Fibroblast of mammary gland (primary cell): ENCODE measurements at regions not wholly inside any gene's neighbourhood (a gene's known extent, or its start where the extent isn't known, plus 50 kb on each side); places are given as distances from the start of the nearest gene placed in this dataset.

ENCODE experiments used
- DNase-seq: peaks from one replicate; pipeline ENCODE4 v3.0.0-alpha.2; 2010; ENCODE audit warnings: low read depth
- H3K4me3 ChIP-seq: 2 replicates; pipeline ENCODE4 v1.5.1; 2011; ENCODE audit warnings: low read depth, mild to moderate bottlenecking, low read length, moderate library complexity; ENCODE audit not compliant: control insufficient read depth
- CTCF ChIP-seq: conservative IDR thresholded peaks from 2 replicates; pipeline ENCODE4 v1.5.1; 2011; ENCODE audit warnings: low read depth, low read length, inconsistent platforms; ENCODE audit not compliant: control insufficient read depth, insufficient read depth

GRCh38 chr10:130924138-130924819 lies 387.2 kb downstream of the TCERG1L start:
- no peak overlapping the region for H3K4me3 ChIP-seq
- no peak for DNase-seq
- TF ChIP-seq CTCF, result no peak

- DNase-seq, result no peak
- TF ChIP-seq CTCF, result no peak
- no peak overlapping the region for H3K4me3 ChIP-seq
These were observed 385.1 kb downstream of the TCERG1L start for GRCh38 chr10:130926442-130926841.

- no peak overlapping the region for H3K4me3 ChIP-seq
- no peak for DNase-seq
- TF ChIP-seq CTCF, result no peak
These were observed 384.4 kb downstream of the TCERG1L start for GRCh38 chr10:130927157-130927556.

- no peak for TF ChIP-seq CTCF
- H3K4me3 ChIP-seq, result no peak overlapping the region
- no peak for DNase-seq
These were observed 383.2 kb downstream of the TCERG1L start for GRCh38 chr10:130928306-130928705.

- DNase-seq, result no peak
- TF ChIP-seq CTCF, result no peak
- H3K4me3 ChIP-seq, result no peak overlapping the region
These were observed 381.8 kb downstream of the TCERG1L start for GRCh38 chr10:130929422-130930325.

GRCh38 chr10:130930821-130931220 lies 380.7 kb downstream of the TCERG1L start:
- TF ChIP-seq CTCF, result no peak
- no peak for DNase-seq
- H3K4me3 ChIP-seq, result no peak overlapping the region
